GM21390 (cell line): ENCODE measurements at regions not wholly inside any gene's neighbourhood (a gene's known extent, or its start where the extent isn't known, plus 50 kb on each side); places are given as distances from the start of the nearest gene placed in this dataset.

Source experiments
- ATAC-seq: cut with Tn5 transposase; IDR thresholded peaks from one replicate; pipeline ENCODE4 v1.9.1; 2021; ENCODE audit not compliant: unreplicated experiment

DNA sequence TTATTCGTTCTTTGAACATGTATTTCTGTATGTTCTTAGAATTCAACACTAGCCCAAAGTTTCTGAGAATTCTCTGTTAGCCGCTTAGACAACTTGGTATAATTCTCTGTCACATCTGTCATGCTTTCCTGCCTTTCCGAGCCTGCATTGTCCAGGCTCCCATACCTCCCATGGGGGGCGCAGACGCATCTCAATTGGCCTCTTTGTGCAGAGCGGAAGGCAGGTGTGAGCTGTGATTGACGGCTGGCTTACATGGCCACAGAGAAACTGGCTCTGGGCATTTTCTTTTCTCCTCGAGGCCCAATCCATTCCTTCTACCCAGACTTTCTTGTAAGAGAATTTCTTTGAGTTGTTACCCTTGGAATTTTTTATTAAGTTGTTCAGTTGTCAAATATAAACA is 132.7 kb upstream of the SESN3 start:
- no peak for ATAC-seq

DNA sequence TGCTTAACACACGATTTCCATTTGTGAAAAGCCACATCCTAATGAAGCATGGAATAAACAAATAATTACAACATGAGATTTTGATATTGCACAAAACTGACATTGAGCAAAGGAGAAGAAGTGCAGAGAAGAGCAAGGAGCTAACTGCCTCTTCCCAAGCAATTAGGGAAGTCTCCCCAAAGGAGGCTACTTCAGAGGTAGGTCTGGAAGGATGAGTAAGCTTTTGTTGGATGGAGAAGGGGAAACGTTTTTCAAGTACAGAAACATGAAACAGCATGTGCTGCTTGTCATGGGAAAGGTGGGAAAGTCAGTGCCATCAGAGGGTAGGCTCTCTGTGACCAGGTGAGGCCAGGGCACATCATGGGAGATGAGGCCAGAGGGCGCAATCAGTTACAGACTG is 132.2 kb upstream of the SESN3 start:
- ATAC-seq = no peak

DNA sequence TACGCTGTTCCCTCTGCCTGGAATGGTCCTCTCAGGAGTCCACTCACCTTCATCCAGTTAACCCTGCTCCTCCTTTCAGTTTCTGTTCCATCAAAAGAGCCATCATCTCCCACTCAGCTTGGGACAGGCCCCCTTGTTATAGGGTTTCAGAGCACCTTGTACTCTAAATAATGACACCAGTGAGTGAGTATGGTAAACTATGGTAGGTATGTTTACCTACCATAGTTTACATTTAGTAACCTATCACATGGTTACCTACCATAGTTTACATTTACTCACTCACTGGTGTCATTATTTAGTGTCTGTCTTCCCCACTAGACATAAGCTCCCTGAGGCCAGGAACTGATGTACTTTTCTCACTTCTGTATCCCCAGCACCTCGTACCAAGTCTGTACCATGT is 130.2 kb upstream of the SESN3 start:
- no peak for ATAC-seq

DNA sequence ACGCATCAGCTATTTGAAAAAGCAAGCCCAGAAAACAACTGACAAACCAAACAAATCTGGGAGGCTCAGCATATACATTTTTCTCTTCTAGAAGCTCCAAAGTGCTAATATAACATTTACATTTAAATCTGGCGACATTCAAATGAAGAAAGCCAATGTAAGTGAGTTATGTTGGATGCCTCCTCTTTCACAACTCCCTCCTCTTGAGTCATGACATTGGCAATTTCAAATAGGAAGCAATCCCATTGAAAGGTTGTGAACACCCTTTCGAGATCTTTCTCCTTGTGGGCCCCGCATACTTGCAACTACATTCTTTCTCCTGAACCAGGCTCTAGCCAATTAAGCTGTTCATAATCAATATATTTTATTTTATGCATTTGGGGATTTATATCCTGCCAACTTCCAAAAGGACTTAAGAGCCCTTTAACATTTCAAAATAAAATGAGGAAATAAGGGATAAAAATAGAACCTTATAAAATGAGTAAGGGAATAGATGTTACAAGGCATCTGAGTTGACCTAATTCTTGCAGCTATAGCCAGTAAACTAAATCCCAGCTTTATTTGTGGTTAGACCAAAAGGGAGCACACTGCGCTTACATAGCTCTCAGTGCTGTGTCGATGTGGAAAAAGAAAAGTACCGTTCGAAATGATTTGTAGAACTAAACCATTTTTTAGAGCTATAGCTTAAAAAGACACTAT is 129.5 kb upstream of the SESN3 start:
- ATAC-seq = no peak

DNA sequence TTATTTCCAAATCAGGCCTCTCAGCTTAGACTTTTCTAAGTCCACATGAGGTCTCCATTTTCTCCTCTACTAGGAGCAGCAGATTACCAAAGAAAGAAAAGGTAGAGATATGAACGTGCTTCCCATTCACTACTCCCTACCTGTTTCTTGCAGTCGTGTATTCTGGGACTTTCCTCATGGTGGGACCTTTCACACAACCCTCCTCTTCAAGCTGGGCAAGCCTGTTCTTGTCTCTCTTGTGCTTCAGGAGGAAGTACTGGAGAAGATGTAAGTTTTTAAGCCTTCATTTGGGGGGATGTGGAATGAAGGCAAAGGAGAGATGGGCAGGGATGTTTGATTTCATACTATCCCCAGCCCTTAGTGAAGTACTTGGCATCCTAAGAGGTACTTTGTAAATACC is 128.8 kb upstream of the SESN3 start:
- ATAC-seq = no peak

DNA sequence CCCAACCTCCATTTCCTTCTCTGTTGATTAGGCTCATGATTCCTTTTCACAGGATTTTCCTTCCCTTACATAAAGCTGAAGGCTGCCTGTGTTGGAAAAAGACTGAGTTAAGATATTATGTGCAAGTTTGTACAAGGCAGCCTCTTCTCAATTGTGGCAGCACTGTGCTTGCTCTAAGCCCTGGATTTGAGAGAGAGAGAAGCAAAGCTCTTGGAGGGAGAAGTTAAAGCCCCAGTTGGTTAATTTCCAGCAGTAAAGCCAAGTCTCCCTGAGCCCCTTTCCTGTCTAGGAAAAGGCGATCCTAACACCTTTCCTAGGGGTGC is 128.3 kb upstream of the SESN3 start:
- no peak for ATAC-seq

DNA sequence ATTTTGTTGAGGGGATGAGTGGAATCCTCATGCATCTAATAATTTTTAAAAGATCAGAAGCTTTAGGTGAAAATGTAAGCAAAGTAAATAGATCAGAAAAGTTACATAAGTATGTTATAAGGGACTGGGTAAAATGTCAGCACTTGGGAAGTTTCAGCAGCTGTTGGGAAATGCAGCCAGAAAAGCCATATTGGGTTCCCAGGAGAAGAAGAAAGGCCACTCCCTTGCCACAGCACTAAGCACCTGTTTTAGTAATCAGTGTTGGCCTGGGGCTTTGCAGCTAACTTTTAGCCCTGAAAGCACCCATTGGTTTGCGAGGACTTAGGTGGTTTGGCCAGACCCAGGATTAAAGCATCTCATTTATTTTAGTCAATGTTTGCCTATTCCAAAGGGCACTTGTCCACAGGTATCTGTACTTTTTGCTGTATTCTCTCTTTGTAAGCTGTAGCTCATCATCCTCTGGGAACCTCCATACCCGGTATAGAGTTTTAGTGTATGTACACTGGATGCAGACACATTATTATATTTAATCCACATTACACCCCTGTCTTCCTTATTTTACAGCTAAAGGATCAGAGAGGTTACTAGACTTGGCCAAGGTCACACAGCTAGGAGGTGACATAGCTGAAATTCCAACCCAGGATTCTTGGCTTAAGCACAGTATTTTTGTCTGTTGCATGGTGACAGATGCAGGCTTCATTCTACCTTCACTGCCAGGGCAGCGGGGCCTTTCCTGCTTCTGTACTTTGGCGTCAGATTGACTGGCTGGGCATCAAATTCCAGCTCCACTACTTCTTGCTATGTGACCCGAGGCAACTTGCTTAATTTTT is 127.7 kb upstream of the SESN3 start:
- ATAC-seq = no peak

DNA sequence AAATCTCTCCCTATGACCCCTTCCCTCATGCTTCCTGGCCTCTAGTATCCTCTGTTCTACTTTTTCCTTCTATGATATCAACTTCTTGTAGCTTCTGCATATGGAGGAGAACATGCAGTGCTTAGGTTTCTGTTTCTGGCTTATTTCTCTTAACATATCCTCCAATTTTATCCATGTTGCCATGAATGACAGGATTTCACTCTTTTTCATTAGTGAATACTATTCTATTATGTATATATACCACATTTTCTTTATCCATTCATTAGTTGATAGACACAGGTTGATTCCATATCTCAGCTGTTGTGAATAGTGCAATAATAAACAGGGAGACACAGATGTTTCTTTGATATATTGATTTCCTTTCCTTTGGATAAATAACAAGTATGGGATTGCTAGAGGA is 123.3 kb upstream of the SESN3 start:
- no peak for ATAC-seq

DNA sequence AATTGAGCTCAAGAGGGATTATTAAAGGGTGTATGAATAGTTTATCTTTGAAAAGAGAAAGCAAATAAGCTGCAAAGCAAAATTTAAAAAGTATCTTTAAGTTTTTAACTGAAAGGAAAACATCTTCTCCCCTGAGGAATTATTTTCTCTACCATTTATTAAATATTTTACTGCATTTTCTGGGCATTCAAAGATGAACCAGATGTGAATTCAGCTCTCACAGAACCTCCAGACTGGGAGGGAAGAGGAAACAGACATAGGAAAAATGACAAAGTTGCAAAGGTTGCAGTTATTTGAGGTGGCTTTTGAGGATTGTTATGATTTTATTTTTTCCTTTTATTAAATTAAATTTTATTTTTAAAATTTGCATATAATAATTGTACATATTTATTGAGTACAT is 122.7 kb upstream of the SESN3 start:
- ATAC-seq = no peak

DNA sequence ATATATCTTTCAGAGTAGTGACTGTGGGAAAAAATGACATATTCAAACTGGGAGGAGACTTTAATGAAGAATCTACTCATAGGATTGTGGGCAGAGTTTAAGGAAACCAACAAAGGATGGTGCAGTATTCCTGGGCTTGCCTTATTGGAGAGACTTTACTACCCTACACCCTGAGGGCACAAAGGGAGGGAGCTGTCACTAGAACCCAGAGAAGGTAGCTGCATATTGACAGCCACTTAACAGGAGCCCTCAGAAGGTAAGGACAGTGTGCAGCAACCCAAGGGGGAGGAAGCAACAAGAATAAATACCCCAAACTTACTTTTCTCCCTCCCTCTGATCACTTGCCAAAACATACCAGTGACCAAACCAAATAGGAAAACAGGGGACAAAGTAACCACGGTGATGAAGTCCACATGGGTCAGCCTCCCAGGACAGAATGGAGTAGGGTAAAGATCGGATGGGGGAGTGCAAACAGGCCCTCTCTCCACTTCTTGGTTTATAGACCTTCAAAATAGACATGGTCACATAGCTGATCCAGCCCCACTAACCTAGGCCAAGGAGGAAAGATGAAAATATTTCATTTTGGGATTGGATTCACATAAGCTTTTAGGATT is 121.8 kb upstream of the SESN3 start:
- ATAC-seq = no peak

DNA sequence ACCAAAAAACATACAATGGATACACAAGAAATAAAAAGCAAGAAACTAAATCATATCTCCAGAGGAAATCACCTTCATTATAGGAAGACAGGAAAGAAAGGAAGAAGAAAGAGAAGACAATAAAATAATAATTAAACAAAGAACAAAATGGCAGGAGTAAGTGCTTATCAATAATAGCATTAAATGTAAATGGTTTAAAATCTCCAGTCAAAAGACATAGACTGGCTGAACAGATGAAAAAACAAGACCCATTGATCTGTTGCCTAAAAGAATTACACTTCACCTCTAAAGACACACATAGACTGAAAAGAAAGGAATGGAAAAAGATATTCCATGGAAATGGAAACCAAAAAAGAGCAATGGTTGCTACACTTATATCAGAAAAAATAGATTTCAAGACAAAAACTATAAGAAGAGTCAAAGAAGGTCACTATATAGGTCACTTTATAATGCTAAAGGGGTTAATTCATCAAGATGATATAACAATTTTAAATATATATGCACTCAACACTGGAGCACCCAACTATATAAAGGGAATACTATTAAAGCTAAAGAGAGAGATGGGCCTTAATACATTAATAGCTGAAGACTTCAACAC is 118.4 kb upstream of the SESN3 start:
- ATAC-seq = no peak

DNA sequence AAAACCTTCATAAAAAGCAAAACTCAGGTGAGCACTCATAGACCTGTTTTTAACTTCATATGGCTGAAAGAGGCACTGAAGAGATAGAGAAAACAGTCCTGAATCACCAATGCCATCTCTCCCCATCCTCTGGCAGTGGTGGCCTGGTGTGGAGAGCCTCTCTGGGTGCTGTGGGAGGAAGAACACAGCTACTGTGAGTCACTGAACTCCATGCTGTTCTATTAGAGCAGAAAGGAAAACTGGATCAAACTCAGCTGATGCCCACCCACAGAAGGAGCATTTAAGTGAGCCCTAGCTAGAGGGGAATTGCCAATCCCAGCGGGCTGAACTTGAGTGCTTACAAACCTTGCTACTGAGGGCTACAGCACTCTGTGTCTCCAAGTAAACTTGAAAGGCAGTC is 115.3 kb upstream of the SESN3 start:
- no peak for ATAC-seq

DNA sequence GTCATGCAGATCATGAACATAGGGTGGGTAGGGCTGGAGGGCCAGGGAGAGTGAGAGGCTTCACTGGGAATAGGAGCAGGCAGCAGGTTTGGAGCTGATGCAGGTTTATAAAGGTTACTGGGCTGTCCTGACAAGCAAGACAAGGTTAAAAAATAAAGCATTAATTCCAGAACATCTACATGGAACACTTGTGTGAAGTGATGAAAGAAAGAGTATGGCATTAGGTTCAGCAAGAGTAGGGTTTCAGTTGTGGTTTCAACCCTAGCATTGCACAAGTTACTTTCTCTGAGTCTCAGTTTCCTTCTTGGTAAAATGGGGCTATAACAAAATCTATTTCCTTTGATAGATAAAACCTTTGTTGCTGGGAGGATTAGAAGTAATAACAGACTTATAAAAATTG is 114.6 kb upstream of the SESN3 start:
- peak; percentile 93 for ATAC-seq

DNA sequence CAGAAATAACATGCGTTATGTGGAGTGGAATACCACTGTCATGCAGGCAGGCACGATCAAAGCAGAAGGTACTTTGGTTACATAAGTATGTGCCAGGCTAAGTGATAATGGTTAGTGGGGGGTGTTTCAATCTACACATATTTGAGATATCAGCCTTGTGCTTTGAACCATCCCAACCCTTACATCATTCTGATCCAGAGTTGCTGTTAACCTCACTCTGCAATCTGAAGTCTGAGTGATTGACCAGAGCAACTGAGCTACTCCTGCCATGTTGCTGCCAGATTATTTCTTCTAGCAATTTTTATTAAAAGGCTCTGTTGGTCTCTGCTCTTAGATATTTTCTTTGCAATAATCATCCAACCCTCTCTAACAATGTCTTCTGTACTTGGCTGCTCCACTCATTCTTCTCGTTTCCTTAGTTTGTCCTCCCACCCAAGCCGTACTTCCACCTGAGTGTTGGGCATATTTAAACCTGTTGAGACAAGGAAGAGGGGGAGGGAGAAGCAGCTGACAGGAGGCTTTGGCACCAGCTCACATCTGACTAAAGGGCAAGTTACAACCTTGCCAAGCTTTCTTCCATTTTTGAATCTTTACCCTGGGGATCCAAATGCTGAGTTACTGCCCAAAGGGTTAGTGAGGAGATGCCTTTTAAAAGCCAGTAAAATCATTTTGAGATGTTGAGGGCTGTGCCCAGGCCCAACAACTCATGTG is 114.1 kb upstream of the SESN3 start:
- no peak for ATAC-seq

DNA sequence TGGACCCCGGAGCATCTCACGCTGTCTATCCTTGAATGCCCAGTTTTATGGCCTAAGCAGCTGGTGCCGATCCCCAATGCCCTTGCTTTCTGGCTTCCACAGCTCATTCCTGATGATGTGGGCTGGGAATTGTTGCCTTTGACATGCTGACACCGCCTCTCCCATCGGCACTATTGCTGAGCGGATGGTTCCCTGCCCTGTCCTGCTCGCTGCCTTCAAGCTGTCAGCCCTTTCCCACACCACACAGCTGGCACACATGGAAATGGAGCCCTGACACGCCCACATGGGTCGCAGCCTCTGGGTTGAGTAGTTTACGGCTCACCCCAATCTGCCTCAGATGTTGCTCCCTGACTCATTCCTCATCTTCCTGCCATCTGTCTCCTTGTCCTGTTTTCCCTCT is 110.2 kb upstream of the SESN3 start:
- no peak for ATAC-seq

DNA sequence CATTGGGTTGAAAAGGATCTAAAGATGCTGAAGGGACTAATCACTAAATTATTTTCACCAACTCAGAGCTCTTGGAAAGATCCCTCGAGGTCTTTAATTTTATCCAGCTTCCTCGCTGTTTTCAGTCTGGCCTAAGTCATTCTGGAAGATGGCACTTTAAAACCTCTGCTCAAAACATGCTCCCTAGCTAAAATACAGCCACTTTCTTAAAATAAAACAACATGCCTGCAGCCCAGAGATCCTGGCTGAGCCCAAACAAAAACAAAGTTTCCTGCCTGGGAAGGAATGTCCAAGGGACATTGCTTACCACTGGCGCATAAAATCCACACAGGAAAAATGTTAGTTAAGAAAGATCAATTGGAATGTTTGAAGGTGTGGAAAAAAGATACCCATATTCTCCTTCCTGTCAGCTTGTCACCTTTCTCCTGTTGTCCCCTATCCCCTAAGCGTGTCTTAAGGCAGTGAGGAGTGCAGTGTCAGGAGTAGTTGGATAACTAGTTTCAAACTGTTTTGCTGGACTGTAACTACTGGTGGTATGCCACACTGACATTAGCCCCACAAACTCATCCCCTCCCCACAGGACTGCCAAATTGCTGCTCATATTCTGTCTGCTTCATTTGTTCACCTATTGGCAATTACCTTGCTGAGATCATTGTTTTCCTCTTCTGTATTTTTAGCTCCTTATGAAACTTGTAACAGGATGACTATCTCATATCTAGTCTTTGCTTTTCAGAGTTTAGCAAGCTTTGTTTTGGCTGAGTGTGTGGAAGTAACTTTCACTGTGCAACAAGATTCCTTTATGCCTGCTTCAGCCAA is 108.3 kb upstream of the SESN3 start:
- ATAC-seq = peak; percentile 48

DNA sequence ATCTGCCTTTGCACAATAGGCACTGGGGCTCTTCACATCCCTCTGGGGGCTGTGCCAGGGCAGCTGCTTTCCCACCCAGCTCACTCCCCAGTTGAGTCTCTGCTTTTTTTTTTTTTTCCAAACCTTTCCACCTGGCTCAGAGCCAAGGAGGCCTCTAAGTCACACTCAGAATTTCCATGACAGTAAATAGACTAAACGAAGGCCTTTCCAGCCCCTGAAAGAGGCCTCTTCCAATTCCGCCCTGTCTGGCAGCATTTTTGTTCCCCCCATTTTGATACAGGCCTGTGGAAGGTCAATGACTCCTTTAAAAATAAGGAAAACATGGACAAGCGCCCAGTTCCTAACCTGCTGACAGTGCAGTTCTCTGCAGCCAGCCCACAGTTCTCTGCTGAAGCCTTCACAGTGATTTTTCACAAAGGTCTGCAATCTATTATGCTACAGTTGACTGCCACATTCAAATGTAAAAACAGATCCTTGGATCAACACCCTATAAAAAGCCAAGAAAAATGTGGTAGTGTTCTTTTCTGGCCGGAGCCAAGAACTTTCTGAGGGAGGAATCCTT is 107.5 kb upstream of the SESN3 start:
- no peak for ATAC-seq

DNA sequence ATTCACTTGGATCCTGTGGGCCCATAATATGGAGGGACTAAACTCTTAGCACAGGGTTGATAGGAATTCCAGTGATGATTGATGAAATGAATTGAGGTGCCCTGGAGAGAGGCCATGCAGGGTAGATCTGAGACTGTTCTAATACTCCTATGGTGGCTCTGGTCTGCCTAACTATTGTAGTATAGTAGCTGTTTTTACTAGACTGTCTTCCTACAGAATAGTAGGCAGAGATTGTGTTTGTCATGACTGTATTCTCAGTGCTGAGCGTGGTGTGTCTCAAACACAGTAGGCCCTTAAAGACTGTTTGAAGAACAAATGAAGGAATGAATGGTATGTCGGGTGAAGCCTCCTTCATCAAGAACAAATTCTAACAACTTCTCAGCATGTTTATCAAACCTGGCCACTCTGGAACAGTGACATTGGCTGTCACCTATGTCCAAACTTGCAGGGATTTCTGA is 107.0 kb upstream of the SESN3 start:
- peak; percentile 8 for ATAC-seq

DNA sequence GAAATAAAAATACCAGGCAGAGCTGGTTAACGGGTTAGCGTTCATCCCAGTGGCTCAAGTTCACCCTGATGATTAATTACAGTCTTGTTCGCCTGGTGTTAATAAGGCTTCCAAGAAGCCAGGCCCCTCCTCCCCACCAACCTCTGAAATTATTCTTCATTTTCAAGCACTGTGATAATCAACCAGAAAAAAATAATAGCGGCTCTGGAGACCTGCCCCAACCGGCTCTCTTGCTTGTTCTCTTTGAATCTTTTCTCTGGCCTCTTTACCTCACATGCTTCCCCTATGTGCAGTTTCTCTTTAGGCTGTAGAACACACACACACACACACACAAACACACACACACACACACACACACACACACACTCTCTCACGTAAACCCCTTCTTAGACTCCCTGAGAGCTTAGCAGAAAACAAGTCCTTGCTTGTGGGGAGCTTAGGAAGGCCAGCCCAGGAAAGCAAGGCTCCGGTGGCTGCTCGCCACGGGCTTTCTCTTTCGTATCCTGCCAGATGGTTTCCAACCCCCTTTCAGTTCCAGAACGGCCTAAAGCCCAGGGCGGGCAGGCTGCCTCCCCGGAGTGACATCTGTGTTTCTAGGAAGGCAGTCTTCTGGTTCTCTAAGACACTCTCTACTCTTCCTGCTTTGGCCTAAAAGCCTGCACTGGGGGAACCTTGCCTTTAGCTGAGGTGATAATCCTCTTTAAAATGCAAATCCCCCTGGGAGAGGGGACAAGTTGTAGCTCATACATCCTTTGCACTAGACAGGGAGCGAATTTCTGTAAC is 106.4 kb upstream of the SESN3 start:
- ATAC-seq = peak; percentile 87
